Heart right ventricle (tissue), 16 donors: ENCODE measurements at regions not wholly inside any gene's neighbourhood (a gene's known extent, or its start where the extent isn't known, plus 50 kb on each side); places are given as distances from the start of the nearest gene placed in this dataset.
A peak's percentile ranks its signal among the peaks of the same experiment; 100 is the strongest.

ENCODE experiments used
- ATAC-seq, 8 donors: fragments of 200-7000 bp; cut with Tn5 transposase; one replicate each; pipeline ENCODE4 v1.9.1; 2020; ENCODE audit warnings: mild to moderate bottlenecking in 8 of 8, moderate library complexity in 8 of 8, moderate number of reproducible peaks in 1 of 8
- DNase-seq, 2 donors: peaks; one replicate each; pipeline ENCODE4 v3.0.0-alpha.2; 2020
- H3K27ac ChIP-seq, 10 donors: fragments of 200-600 bp; sonication (generic) in 2 of 10; one replicate each; pipeline versions ENCODE4 v1.5.0 to v1.8.0; 2020 to 2022; ENCODE audit warnings: mild to moderate bottlenecking in 3 of 10
- H3K27me3 ChIP-seq, 7 donors: fragments of 200-600 bp; one replicate each; pipeline ENCODE4 v1.8.0; 2021 to 2022; ENCODE audit warnings: mild to moderate bottlenecking in 2 of 7
- H3K36me3 ChIP-seq, 9 donors: fragments of 200-600 bp; sonication (generic) in 1 of 9; one replicate each; pipeline versions ENCODE4 v1.5.0 to v1.8.0; 2020 to 2022; ENCODE audit warnings: mild to moderate bottlenecking in 2 of 9
- H3K4me1 ChIP-seq, 9 donors: fragments of 200-600 bp; sonication (generic) in 1 of 9; one replicate each; pipeline versions ENCODE4 v1.5.0 to v1.8.0; 2020 to 2022; ENCODE audit warnings: mild to moderate bottlenecking in 4 of 9
- H3K4me3 ChIP-seq, 10 donors: fragments of 200-600 bp; sonication (generic) in 2 of 10; one replicate each; pipeline versions ENCODE4 v1.5.0 to v1.8.0; 2020 to 2022; ENCODE audit warnings: mild to moderate bottlenecking in 7 of 10, moderate library complexity in 2 of 10
- H3K9me3 ChIP-seq, 11 donors: fragments of 200-600 bp in 10 of 11; sonication (generic) in 2 of 11; one replicate each; pipeline versions ENCODE4 v1.5.0 to v1.8.0; 2013 to 2022; ENCODE audit warnings: mild to moderate bottlenecking in 2 of 11, control low read depth in 1 of 11, moderate library complexity in 1 of 11
- WGBS, 2 donors: extraction: QIAGEN DNeasy Blood & Tissue Kit; methylation state at CpG; one replicate each; pipeline ENCODE4 v1.1.7; 2013; ENCODE audit warnings: inconsistent platforms in 1 of 2; 5-methylcytosine and 5-hydroxymethylcytosine counted together
- intact Hi-C, 10 donors: fragments of 100-400 bp; cut with DNase I; formaldehyde crosslinking; loops; one replicate each; pipeline versions ENCODE4 v1.11.1 to v1.14.2; 2022
- TF ChIP-seq, protein P1 (sequence below), 9 donors: fragments of 200-600 bp; sonication (generic) in 2 of 9; IDR thresholded peaks; one replicate each; pipeline versions ENCODE4 v1.5.0 to v1.8.0; 2021 to 2022; ENCODE audit warnings: antibody characterized with exemption in 9 of 9, mild to moderate bottlenecking in 5 of 9, moderate library complexity in 1 of 9
- donor health status: Arrhythmogenic right ventricular cardiomyopathy.
- donor health status: ischemic (EF 13 %, LVEDD 7.1; RV severe dilation, severe dysfunction).
- donor health status: healthy with polysubstance abuse.
- donor health status: DM: no; HTN: yes; CAD: no.
- donor health status: DM: no; HTN: no; CAD: no.
- donor health status: ischemic (EF 25% LVEDD 6.9; RV normal size, moderate dysfunction).
- donor health status: ischemic (EF 25% LVEDD 5.7; RV mildly dilated, moderate dysfunction).
- donor health status: healthy.
- donor health status: DM: yes; HTN: yes; CAD: no.
- donor health status: Ischemic cardiomyopathy.
- donor health status: ischemic (EF 35%, LVEDD 5.7; RV mildly dilated, moderate dysfunction).
- donor health status: nonischemic (EF 11% LVEDD 7.7; RV severe dilation, severe dysfunction).
- donor health status: DM: yes; HTN: yes; CAD: no.
- donor health status: PGD.
- donor health status: ischemic (EF 29% LVEDD 5.4; RV normal size, mild dysfunction).
- donor health status: nonischemic (EF 23%, LVEDD 6.1; RV moderate dilation, normal function).

DNA sequence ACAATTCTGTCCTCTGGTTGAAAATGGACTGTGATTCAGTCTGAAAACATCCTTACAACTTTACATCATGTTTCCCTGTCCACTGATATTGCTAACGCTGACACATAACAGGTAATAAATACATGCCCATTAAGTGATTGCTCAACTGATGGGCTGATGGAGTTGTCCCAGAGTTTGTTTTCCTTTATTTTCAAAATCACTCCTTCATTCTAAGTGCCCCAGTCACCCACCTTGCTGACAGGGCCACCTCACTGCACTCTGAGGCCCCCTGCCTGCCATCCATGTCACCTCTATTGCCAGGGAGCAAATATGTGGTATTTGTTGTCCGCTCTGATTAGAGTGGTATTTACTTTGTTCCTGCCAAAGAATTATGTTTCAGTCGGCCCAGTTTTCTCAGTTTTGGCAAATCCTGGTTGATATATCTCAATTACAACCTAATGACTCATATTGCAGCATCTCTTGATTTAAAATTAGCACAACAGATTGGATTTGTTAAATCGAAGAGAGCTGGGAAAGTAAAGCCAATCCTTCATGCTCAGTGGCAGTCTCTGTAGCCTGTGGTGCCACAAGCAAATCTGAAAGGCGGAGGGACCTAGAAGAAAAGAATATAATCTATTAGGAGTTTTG lies 105.1 kb downstream of the RDH14 start:
- Histone ChIP-seq H3K4me1 (peaks cover 0 to 16% (median 5%) of the 10 kb centered on the region in 9 donors), H3K36me3 (no peaks in the 10 kb centered on the region), H3K27ac (peak overlapping the region in 6 of 10 donors; percentile 15 to 52 (median 31)), H3K9me3 (peaks cover 0 to 9% (median 0%) of the 10 kb centered on the region in 11 donors), H3K27me3 (no peaks in the 10 kb centered on the region), H3K4me3 (no peak overlapping the region)
- ATAC-seq = peak in 7 of 8 donors; percentile 30 to 68 (median 42)
- WGBS, 2 donors = 41 to 49% methylated on average over 5 of the region's 5 CpGs
- TF ChIP-seq, protein P1, sequence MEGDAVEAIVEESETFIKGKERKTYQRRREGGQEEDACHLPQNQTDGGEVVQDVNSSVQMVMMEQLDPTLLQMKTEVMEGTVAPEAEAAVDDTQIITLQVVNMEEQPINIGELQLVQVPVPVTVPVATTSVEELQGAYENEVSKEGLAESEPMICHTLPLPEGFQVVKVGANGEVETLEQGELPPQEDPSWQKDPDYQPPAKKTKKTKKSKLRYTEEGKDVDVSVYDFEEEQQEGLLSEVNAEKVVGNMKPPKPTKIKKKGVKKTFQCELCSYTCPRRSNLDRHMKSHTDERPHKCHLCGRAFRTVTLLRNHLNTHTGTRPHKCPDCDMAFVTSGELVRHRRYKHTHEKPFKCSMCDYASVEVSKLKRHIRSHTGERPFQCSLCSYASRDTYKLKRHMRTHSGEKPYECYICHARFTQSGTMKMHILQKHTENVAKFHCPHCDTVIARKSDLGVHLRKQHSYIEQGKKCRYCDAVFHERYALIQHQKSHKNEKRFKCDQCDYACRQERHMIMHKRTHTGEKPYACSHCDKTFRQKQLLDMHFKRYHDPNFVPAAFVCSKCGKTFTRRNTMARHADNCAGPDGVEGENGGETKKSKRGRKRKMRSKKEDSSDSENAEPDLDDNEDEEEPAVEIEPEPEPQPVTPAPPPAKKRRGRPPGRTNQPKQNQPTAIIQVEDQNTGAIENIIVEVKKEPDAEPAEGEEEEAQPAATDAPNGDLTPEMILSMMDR (IDR thresholded peaks at IDR 0.05) = peak in 6 of 9 donors; percentile 13 to 47 (median 25)
- intact Hi-C loops = no loop called here
- DNase-seq = no peak

DNA sequence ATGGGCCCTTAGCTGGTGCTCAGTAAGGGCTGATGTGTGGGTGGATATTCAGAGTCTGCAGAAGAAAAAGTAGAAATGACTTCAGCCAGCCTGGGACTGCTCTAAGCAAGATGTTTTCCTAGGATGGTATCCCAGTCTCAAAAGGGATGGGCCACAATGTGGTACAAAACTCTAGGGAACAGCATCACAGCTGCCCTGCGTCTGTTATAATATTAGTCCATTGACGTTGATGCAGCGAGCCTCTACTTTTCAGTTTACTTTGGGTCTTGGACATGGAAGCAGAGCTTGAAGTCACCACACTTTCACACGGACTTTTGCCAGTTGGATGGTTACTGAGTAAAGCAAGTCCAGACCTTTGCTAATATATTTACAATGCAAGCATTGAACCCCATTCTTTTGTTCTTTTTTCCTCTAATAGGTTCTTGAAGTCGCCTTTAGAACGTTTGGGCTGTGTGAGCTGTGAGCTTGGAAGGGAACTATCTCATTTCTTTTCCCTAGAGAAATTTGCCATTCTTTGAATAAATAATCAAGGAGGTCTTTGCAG lies 105.7 kb downstream of the RDH14 start:
- no peak overlapping the region for H3K4me3 ChIP-seq
- peaks cover 0 to 9% (median 0%) of the 10 kb centered on the region in 11 donors for H3K9me3 ChIP-seq
- ATAC-seq = peak; percentile 42 to 76 (median 58)
- no peaks in the 10 kb centered on the region for H3K36me3 ChIP-seq
- peak in 1 of 2 donors; percentile 20 for DNase-seq
- WGBS, 2 donors = 61 to 73% methylated on average over 6 of the region's 6 CpGs
- intact Hi-C loops = no loop called here
- peaks cover 0 to 16% (median 5%) of the 10 kb centered on the region in 9 donors for H3K4me1 ChIP-seq
- H3K27me3 ChIP-seq = no peaks in the 10 kb centered on the region
- peak overlapping the region in 6 of 10 donors; percentile 15 to 52 (median 31) for H3K27ac ChIP-seq
- TF ChIP-seq, protein P1 (IDR thresholded peaks at IDR 0.05) = no peak

DNA sequence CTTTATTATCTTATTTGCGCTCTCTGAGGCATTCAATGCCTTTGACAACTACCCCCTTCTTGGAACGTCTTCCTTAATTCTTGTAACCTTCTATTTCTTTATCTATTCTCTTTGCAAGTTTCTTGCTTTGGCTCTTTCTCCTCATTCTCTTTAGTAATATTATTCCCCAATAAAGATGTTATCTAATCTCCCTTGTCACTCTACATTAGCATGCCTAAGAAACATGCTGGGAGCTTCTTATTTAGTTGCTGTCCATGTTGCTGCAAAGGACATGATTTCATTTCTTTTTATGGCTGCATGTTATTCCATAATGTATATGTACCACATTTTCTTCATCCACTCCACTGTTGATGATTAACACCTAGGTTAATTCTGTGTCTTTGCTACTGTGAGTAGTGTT lies 113.7 kb downstream of the RDH14 start:
- TF ChIP-seq, protein P1 (IDR thresholded peaks at IDR 0.05) = no peak
- ATAC-seq = no peak
- 78 to 80% methylated on average over 2 of the region's 2 CpGs for WGBS, 2 donors

DNA sequence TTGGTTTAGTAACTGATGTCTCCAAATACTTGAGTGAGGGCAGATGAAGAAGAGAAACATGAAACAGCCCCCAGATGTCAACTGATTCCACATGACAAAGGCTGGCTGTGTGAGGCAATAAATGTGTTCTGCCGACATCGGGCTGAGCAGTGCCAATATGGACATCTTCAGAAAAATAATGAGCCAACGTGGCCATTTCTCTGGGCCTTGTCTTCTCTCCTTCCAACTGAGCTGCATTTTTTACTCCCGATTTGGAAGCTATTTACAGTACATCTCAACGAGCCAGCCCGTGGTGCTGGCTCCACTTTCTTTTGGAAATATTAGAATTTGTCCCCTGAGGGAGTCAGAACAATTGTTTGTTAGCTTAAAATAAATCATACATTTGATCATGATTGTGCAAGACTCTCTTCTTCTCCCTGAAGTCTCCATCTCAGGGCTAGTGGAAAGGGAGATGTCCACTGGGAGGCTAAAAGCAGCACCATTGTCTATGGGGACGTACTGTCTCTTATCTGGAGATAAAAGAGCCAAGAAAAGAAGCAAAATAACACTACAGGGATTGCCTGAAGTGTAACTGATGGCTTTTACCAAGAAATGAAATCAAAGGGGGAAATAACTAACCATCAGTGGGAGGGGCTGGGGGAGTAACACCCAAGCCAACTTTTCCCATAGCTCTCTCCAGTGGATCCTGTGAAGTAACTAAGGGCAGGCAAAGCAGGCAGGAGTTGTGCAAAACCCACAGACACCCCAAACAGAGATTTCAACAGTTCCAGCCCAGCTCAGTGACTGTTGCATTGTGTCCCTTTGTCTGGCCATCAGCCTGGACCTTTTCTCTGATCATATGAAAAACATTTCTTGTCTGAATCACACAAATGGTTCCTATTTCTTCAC lies 114.8 kb downstream of the RDH14 start:
- H3K27ac ChIP-seq = peak overlapping the region in 4 of 10 donors; percentile 11 to 23 (median 16)
- H3K27me3 ChIP-seq = no peaks in the 10 kb centered on the region
- no peaks in the 10 kb centered on the region for H3K36me3 ChIP-seq
- intact Hi-C loops = no loop called here
- H3K4me1 ChIP-seq = peaks cover 0 to 16% (median 2%) of the 10 kb centered on the region in 9 donors
- 36 to 38% methylated on average over 7 of the region's 7 CpGs for WGBS, 2 donors
- H3K4me3 ChIP-seq = no peak overlapping the region
- H3K9me3 ChIP-seq = no peaks in the 10 kb centered on the region
- DNase-seq (no peak), ATAC-seq (peak; percentile 54 to 92 (median 68))
- TF ChIP-seq, protein P1 (IDR thresholded peaks at IDR 0.05) = no peak

More for the DNA sequence above, 113.7 kb downstream of the RDH14 start:
- peak overlapping the region in 1 of 10 donors; percentile 23 for H3K27ac ChIP-seq
- no peaks in the 10 kb centered on the region for H3K27me3 ChIP-seq
- no peaks in the 10 kb centered on the region for H3K36me3 ChIP-seq
- intact Hi-C loops = no loop called here
- peaks cover 0 to 16% (median 2%) of the 10 kb centered on the region in 9 donors for H3K4me1 ChIP-seq
- H3K9me3 ChIP-seq = no peaks in the 10 kb centered on the region
- H3K4me3 ChIP-seq = no peak overlapping the region
- DNase-seq = no peak
